Testis (tissue), 2 donors: ENCODE measurements at regions not wholly inside any gene's neighbourhood (a gene's known extent, or its start where the extent isn't known, plus 50 kb on each side); places are given as distances from the start of the nearest gene placed in this dataset.

Experiments
- CTCF ChIP-seq, 3 experiments: fragments of 450-650 bp in 2 of 3; fragments of 200-600 bp in 1 of 3; sonication (generic) in 1 of 3; IDR thresholded peaks; one replicate each; pipeline ENCODE4 v1.5.1; 2016 to 2019; ENCODE audit warnings: antibody characterized with exemption in 3 of 3, mild to moderate bottlenecking in 2 of 3, moderate library complexity in 1 of 3
- POLR2A ChIP-seq: fragments of 450-650 bp; IDR thresholded peaks from one replicate; pipeline ENCODE4 v1.6.1; 2017; ENCODE audit warnings: antibody characterized with exemption, mild to moderate bottlenecking, moderate library complexity

- TF ChIP-seq CTCF (IDR thresholded peaks at IDR 0.05) (no peak), POLR2A (no peak)
Observed at GRCh38 chr12:125684968-125685790, 619.9 kb downstream of the AACS start.
